ENCODE measurements at regions not wholly inside any gene's neighbourhood (a gene's known extent, or its start where the extent isn't known, plus 50 kb on each side); places are given as distances from the start of the nearest gene placed in this dataset.

GRCh38 chr2:120979921-120980320 lies 244.3 kb downstream of the GLI2 start:
- TF ChIP-seq, protein P1, sequence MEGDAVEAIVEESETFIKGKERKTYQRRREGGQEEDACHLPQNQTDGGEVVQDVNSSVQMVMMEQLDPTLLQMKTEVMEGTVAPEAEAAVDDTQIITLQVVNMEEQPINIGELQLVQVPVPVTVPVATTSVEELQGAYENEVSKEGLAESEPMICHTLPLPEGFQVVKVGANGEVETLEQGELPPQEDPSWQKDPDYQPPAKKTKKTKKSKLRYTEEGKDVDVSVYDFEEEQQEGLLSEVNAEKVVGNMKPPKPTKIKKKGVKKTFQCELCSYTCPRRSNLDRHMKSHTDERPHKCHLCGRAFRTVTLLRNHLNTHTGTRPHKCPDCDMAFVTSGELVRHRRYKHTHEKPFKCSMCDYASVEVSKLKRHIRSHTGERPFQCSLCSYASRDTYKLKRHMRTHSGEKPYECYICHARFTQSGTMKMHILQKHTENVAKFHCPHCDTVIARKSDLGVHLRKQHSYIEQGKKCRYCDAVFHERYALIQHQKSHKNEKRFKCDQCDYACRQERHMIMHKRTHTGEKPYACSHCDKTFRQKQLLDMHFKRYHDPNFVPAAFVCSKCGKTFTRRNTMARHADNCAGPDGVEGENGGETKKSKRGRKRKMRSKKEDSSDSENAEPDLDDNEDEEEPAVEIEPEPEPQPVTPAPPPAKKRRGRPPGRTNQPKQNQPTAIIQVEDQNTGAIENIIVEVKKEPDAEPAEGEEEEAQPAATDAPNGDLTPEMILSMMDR (conservative IDR thresholded peaks at IDR 0.05 in 1 of 2, IDR thresholded peaks at IDR 0.05 in 1 of 2; ENCODE audit: extremely low read depth in 1 of 2, insufficient read depth in 1 of 2, low read depth in 1 of 2, low read length in 2 of 2): no peak
- TF ChIP-seq EZH2 (IDR thresholded peaks at IDR 0.05; ENCODE audit: borderline replicate concordance, low read length): no peak

Measured in mammary epithelial cell (primary cell).